ENCODE measurements at regions not wholly inside any gene's neighbourhood (a gene's known extent, or its start where the extent isn't known, plus 50 kb on each side); places are given as distances from the start of the nearest gene placed in this dataset.

DNA sequence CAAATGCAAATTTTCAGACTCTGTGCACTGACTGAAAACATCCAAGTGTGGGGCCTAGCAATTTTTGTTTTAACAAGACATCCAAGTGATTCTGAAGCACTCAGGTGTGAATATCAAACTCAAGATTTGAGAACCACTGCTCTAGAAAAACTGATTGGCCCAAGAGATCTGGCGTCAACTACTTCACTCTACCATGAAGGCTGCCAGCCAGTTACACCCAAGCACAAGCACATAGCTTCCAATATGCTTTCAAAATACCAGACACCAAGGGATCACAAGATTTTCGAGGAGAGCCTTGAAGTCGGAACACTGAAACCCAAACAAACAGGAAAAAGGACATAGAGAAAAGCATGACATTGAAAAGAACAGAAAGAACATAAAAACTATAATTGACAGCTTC, 140.2 kb downstream of the PTCHD4 start:
- no TSS peak for BruUV-seq (replicated peaks)
- in situ Hi-C loops (cut with HindIII; ENCODE audit: low pct_unique_long_range_greater_than_20kb, low sequenced_read_pairs) = no loop called here
- no peak overlapping the region for H3K27ac ChIP-seq (ENCODE audit: low read length)

DNA sequence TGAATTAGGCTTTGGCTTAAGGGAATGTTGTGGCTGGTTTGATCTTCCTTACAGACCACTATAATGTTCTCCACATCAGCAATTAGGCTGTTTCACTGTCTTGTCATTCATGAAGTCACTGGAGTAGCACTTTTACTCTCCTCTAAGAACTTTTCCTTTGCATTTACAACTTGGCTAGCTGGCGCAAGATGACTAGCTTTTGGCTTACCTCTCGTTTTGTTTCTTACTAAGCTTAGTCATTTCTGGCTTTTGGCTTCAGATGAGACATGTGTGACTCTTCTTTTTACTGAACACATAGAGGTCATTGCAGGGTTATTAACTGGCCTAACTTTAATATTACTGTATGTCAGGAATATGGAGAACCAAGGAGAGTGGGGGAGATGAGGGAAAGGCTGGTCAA, 143.2 kb downstream of the PTCHD4 start:
- ChIA-PET POLR2A (no interaction called here), CTCF (no interaction called here)
- Histone ChIP-seq H3K9me3 (ENCODE audit: control insufficient read depth, insufficient read depth, low read depth, low read length) (no peaks in the 10 kb centered on the region), H3K4me3 (ENCODE audit: low read depth in 2 of 2, low read length in 2 of 2) (no peak overlapping the region), H3K27ac (ENCODE audit: low read length) (no peak overlapping the region), H3K4me1 (ENCODE audit: control insufficient read depth, insufficient read depth, low read length) (no peaks in the 10 kb centered on the region), H3K27me3 (ENCODE audit: control insufficient read depth, insufficient read depth, low read length) (no peaks in the 10 kb centered on the region), H3K36me3 (ENCODE audit: control insufficient read depth, insufficient read depth, low read length) (no peaks in the 10 kb centered on the region)
- TF ChIP-seq SIN3A (IDR thresholded peaks at IDR 0.05; ENCODE audit: borderline replicate concordance, insufficient read depth, low read depth, low read length) (no peak), TCF7L2 (IDR thresholded peaks at IDR 0.05; ENCODE audit: low read depth, low read length) (no peak), POLR2AphosphoS5 (IDR thresholded peaks at IDR 0.05; ENCODE audit: low read depth, low read length) (no peak)
- TF ChIP-seq, protein P1, sequence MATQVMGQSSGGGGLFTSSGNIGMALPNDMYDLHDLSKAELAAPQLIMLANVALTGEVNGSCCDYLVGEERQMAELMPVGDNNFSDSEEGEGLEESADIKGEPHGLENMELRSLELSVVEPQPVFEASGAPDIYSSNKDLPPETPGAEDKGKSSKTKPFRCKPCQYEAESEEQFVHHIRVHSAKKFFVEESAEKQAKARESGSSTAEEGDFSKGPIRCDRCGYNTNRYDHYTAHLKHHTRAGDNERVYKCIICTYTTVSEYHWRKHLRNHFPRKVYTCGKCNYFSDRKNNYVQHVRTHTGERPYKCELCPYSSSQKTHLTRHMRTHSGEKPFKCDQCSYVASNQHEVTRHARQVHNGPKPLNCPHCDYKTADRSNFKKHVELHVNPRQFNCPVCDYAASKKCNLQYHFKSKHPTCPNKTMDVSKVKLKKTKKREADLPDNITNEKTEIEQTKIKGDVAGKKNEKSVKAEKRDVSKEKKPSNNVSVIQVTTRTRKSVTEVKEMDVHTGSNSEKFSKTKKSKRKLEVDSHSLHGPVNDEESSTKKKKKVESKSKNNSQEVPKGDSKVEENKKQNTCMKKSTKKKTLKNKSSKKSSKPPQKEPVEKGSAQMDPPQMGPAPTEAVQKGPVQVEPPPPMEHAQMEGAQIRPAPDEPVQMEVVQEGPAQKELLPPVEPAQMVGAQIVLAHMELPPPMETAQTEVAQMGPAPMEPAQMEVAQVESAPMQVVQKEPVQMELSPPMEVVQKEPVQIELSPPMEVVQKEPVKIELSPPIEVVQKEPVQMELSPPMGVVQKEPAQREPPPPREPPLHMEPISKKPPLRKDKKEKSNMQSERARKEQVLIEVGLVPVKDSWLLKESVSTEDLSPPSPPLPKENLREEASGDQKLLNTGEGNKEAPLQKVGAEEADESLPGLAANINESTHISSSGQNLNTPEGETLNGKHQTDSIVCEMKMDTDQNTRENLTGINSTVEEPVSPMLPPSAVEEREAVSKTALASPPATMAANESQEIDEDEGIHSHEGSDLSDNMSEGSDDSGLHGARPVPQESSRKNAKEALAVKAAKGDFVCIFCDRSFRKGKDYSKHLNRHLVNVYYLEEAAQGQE (IDR thresholded peaks at IDR 0.05; ENCODE audit: insufficient read depth in 1 of 2, low read depth in 2 of 2, low read length in 1 of 2) = no peak
- TF ChIP-seq, protein P2, sequence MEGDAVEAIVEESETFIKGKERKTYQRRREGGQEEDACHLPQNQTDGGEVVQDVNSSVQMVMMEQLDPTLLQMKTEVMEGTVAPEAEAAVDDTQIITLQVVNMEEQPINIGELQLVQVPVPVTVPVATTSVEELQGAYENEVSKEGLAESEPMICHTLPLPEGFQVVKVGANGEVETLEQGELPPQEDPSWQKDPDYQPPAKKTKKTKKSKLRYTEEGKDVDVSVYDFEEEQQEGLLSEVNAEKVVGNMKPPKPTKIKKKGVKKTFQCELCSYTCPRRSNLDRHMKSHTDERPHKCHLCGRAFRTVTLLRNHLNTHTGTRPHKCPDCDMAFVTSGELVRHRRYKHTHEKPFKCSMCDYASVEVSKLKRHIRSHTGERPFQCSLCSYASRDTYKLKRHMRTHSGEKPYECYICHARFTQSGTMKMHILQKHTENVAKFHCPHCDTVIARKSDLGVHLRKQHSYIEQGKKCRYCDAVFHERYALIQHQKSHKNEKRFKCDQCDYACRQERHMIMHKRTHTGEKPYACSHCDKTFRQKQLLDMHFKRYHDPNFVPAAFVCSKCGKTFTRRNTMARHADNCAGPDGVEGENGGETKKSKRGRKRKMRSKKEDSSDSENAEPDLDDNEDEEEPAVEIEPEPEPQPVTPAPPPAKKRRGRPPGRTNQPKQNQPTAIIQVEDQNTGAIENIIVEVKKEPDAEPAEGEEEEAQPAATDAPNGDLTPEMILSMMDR (IDR thresholded peaks at IDR 0.05) = no peak
- intact Hi-C loops (cut with micrococcal nuclease; ENCODE audit: unreplicated experiment) = no loop called here
- BruUV-seq (replicated peaks) = no TSS peak
- ATAC-seq = no peak
- no peak for DNase-seq (ENCODE audit: low read depth, low spot score)
- in situ Hi-C loops (cut with HindIII; ENCODE audit: low pct_unique_long_range_greater_than_20kb, low sequenced_read_pairs) = no loop called here

More for the DNA sequence above, 140.2 kb downstream of the PTCHD4 start:
- DNase-seq (ENCODE audit: low read depth, low spot score) (no peak), ATAC-seq (no peak)
- no peaks in the 10 kb centered on the region for H3K9me3 ChIP-seq (ENCODE audit: control insufficient read depth, insufficient read depth, low read depth, low read length)
- H3K4me3 ChIP-seq (ENCODE audit: low read depth in 2 of 2, low read length in 2 of 2) = no peak overlapping the region
- TF ChIP-seq, protein P2 (IDR thresholded peaks at IDR 0.05) = no peak
- TF ChIP-seq POLR2AphosphoS5 (IDR thresholded peaks at IDR 0.05; ENCODE audit: low read depth, low read length) = no peak
- TF ChIP-seq, protein P1 (IDR thresholded peaks at IDR 0.05; ENCODE audit: insufficient read depth in 1 of 2, low read depth in 2 of 2, low read length in 1 of 2) = no peak
- no peaks in the 10 kb centered on the region for H3K36me3 ChIP-seq (ENCODE audit: control insufficient read depth, insufficient read depth, low read length)
- H3K4me1 ChIP-seq (ENCODE audit: control insufficient read depth, insufficient read depth, low read length) = no peaks in the 10 kb centered on the region
- CTCF ChIA-PET = no interaction called here
- POLR2A ChIA-PET = no interaction called here
- intact Hi-C loops (cut with micrococcal nuclease; ENCODE audit: unreplicated experiment) = no loop called here
- H3K27me3 ChIP-seq (ENCODE audit: control insufficient read depth, insufficient read depth, low read length) = no peaks in the 10 kb centered on the region
